Lower lobe of right lung (tissue), 2 donors: ENCODE measurements at regions not wholly inside any gene's neighbourhood (a gene's known extent, or its start where the extent isn't known, plus 50 kb on each side); places are given as distances from the start of the nearest gene placed in this dataset.

Source experiments
- ATAC-seq, 2 donors: fragments of 200-7000 bp; cut with Tn5 transposase; one replicate each; pipeline ENCODE4 v1.9.1; 2020 to 2022; ENCODE audit warnings: mild to moderate bottlenecking in 2 of 2, moderate library complexity in 2 of 2
- DNase-seq: peaks from one replicate; pipeline ENCODE4 v3.0.0-alpha.2; 2020
- H3K27ac ChIP-seq: fragments of 200-600 bp; one replicate; pipeline ENCODE4 v1.8.0; 2022
- H3K27me3 ChIP-seq: fragments of 200-600 bp; one replicate; pipeline ENCODE4 v1.8.0; 2022; ENCODE audit warnings: low read depth
- H3K36me3 ChIP-seq: fragments of 200-600 bp; one replicate; pipeline ENCODE4 v1.8.0; 2022; ENCODE audit warnings: mild to moderate bottlenecking
- H3K4me1 ChIP-seq: fragments of 200-600 bp; one replicate; pipeline ENCODE4 v1.8.0; 2022
- H3K4me3 ChIP-seq: fragments of 200-600 bp; one replicate; pipeline ENCODE4 v1.8.0; 2022; ENCODE audit warnings: mild to moderate bottlenecking
- H3K9me3 ChIP-seq: fragments of 200-600 bp; one replicate; pipeline ENCODE4 v1.8.0; 2022
- intact Hi-C: fragments of 100-400 bp; cut with DNase I; formaldehyde crosslinking; loops from one replicate; pipeline ENCODE4 v1.11.0; 2022
- TF ChIP-seq, protein P1 (sequence below): fragments of 200-600 bp; IDR thresholded peaks from one replicate; pipeline ENCODE4 v1.8.0; 2022; ENCODE audit warnings: antibody characterized with exemption, mild to moderate bottlenecking
- donor health status: DM: no; HTN: yes; CAD: no; lungs with severe emphysema.

DNA sequence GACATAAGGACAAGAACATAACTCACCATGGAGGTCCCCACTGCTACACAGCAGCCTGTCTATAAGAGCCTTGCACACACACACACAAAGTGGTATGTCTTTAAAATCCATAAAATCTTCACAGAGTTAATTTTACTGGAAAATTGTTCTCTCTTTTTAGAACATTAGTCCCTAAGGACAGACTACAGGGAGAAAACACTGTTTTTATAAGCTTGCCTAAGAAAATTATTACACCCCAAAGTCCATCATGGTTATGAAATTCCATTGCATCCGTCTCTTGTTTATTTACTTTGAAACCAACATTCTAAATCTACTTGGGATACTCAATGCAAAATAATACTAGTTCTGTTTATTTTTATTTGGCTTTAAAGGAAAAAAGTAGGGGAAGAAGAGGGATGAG, 197.4 kb downstream of the SETD4 start:
- H3K4me1 ChIP-seq: no peaks in the 10 kb centered on the region
- no peak for ATAC-seq
- H3K4me3 ChIP-seq: no peak overlapping the region
- H3K27me3 ChIP-seq: no peaks in the 10 kb centered on the region
- TF ChIP-seq, protein P1, sequence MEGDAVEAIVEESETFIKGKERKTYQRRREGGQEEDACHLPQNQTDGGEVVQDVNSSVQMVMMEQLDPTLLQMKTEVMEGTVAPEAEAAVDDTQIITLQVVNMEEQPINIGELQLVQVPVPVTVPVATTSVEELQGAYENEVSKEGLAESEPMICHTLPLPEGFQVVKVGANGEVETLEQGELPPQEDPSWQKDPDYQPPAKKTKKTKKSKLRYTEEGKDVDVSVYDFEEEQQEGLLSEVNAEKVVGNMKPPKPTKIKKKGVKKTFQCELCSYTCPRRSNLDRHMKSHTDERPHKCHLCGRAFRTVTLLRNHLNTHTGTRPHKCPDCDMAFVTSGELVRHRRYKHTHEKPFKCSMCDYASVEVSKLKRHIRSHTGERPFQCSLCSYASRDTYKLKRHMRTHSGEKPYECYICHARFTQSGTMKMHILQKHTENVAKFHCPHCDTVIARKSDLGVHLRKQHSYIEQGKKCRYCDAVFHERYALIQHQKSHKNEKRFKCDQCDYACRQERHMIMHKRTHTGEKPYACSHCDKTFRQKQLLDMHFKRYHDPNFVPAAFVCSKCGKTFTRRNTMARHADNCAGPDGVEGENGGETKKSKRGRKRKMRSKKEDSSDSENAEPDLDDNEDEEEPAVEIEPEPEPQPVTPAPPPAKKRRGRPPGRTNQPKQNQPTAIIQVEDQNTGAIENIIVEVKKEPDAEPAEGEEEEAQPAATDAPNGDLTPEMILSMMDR: no peak
- no peak for DNase-seq
- no peaks in the 10 kb centered on the region for H3K9me3 ChIP-seq
- no peaks in the 10 kb centered on the region for H3K36me3 ChIP-seq
- no peak overlapping the region for H3K27ac ChIP-seq
- intact Hi-C loops: no loop called here

DNA sequence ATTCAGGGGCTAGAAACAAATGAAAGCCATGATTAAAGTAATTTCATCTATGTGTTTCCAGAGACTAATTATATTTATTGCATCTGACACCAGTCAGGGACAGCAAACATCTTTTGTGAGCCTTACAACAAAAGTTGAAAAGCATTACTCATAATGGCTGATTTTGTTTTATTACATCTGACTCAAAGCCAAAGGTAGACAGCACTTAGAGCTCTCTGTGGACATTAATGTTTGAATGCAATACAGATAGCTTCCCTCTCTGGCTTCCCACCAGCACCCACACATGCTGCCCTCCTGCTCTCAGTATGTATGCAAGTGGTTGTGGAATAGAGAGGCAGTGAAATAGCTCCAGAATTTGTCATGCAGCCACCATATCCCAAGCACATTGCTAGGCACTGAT, 198.7 kb downstream of the SETD4 start:
- intact Hi-C loops: no loop called here
- no peaks in the 10 kb centered on the region for H3K27me3 ChIP-seq
- no peaks in the 10 kb centered on the region for H3K36me3 ChIP-seq
- TF ChIP-seq, protein P1: no peak
- no peaks in the 10 kb centered on the region for H3K4me1 ChIP-seq
- no peaks in the 10 kb centered on the region for H3K9me3 ChIP-seq
- H3K27ac ChIP-seq: no peak overlapping the region
- no peak overlapping the region for H3K4me3 ChIP-seq
- ATAC-seq (no peak), DNase-seq (no peak)

DNA sequence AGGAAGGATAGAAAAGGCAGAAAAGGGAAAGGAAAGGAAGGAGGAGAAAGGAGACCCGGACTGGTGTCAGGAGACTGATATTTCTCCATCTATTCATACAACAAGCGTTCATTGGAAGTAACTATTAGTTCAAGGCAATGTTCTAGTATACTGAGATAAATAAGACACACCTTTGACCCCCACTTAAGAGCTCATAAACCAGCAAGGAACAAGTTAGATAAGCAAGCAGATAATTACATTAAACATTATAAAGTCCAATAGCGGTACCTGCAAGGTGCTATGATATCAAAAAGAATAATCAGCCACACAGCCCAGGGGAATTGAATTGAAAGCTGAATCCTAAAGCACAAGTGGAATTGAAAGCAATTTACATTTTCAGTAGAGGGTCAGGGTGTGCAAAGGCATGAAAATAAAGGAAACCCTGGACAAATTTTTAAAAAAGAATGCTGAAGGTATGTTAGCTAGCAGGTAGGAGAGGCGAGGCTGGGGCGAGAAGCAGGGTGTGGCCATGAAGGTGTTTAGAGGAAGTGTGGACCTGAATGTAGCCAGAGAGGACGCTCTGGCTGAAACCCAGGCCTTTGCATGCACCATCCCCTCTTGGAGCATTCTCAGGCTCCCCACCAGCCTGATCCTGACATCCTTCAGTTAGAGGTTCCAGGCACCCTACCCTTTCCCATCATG, 200.0 kb downstream of the SETD4 start:
- ATAC-seq: no peak
- Histone ChIP-seq H3K27ac (no peak overlapping the region), H3K9me3 (no peaks in the 10 kb centered on the region), H3K36me3 (no peaks in the 10 kb centered on the region), H3K4me1 (no peaks in the 10 kb centered on the region), H3K27me3 (no peaks in the 10 kb centered on the region), H3K4me3 (no peak overlapping the region)
- DNase-seq: no peak
- intact Hi-C loops: no loop called here
- TF ChIP-seq, protein P1: no peak

DNA sequence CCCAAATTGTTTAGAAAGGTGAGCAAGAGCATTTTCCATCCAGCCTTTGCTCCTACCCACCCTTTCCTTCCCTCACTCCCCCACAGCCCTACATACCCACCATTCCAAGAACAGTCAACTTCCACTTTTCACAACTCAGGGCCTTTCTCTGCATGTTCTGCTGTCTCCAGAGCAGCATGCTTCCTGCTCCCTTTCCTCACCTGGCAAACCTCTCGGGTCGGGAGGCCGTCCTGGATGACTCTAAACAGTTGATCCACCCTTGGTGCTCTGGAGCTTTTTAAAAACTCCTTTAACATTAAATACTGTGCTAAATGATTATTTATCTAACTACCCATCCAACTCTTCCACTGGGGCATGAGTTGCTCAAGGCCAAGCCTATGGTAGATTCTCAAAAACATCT, 200.6 kb downstream of the SETD4 start:
- intact Hi-C loops: no loop called here
- TF ChIP-seq, protein P1: no peak
- H3K4me1 ChIP-seq: no peaks in the 10 kb centered on the region
- H3K4me3 ChIP-seq: no peak overlapping the region
- no peaks in the 10 kb centered on the region for H3K36me3 ChIP-seq
- no peak overlapping the region for H3K27ac ChIP-seq
- DNase-seq: no peak
- no peaks in the 10 kb centered on the region for H3K9me3 ChIP-seq
- H3K27me3 ChIP-seq: no peaks in the 10 kb centered on the region
- no peak for ATAC-seq

DNA sequence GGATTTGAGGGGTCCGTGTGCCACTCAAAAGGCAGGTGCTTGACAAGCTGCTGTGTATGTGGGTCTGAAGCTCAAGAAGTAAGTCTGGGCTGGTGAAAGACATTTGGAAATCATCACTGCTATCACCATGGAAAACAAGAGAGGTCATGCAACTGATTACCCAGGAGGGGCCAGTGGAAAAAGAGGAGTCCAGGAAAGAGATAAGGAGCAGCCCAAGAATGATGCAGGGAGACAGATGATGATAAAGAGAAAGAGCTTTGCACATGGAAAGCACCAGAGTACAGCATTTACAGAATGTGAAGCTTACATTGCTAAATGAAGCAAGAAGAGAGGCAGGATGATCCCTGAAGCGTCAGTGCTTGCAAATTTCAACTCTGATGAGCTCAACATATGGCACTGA, 203.2 kb downstream of the SETD4 start:
- H3K36me3 ChIP-seq: no peaks in the 10 kb centered on the region
- TF ChIP-seq, protein P1: no peak
- ATAC-seq (no peak), DNase-seq (no peak)
- no peak overlapping the region for H3K4me3 ChIP-seq
- H3K9me3 ChIP-seq: no peaks in the 10 kb centered on the region
- intact Hi-C loops: no loop called here
- no peaks in the 10 kb centered on the region for H3K27me3 ChIP-seq
- H3K4me1 ChIP-seq: no peaks in the 10 kb centered on the region
- H3K27ac ChIP-seq: no peak overlapping the region
